SW480 (cell line): ENCODE measurements at regions not wholly inside any gene's neighbourhood (a gene's known extent, or its start where the extent isn't known, plus 50 kb on each side); places are given as distances from the start of the nearest gene placed in this dataset.
"Not testable (repeated sequence)": the region's sequence is repeated elsewhere in the genome, so short reads cannot be mapped to it uniquely, and the experiment has no call there.

Experiments
- DNase-seq: peaks from one replicate; pipeline ENCODE4 v3.0.0-alpha.2; 2016; ENCODE audit warnings: low spot score

- DNase-seq: no peak
These were observed 396.7 kb downstream of the THBS2 start for GRCh38 chr6:168856914-168857313.

GRCh38 chr6:168852376-168852884 is 401.2 kb downstream of the THBS2 start:
- DNase-seq: no peak

- no peak for DNase-seq
These were observed 401.9 kb downstream of the THBS2 start for GRCh38 chr6:168851460-168852375.

DNA sequence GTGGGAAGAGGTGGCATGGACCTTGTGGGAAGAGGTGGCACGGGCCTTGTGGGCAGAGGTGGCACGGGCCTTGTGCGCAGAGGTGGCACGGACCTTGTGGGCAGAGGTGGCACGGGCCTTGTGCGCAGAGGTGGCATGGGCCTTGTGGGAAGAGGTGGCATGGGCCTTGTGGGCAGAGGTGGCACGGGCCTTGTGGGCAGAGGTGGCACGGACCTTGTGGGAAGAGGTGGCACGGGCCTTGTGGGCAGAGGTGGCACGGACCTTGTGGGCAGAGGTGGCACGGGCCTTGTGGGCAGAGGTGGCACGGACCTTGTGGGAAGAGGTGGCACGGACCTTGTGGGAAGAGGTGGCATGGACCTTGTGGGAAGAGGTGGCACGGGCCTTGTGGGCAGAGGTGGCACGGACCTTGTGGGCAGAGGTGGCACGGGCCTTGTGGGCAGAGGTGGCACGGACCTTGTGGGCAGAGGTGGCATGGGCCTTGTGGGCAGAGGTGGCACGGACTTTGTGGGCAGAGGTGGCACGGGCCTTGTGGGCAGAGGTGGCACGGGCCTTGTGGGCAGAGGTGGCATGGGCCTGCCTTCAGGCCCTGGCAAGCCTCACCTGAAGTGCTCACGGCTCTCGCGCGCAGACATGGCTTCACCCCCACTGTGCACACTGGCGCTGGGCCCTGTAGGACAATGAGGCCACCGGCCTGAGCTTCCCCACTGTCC is 403.5 kb downstream of the THBS2 start:
- DNase-seq: not testable (repeated sequence)

GRCh38 chr6:168849459-168849858 is 404.2 kb downstream of the THBS2 start:
- no peak for DNase-seq

GRCh38 chr6:168848797-168849196 is 404.8 kb downstream of the THBS2 start:
- DNase-seq: no peak

DNA sequence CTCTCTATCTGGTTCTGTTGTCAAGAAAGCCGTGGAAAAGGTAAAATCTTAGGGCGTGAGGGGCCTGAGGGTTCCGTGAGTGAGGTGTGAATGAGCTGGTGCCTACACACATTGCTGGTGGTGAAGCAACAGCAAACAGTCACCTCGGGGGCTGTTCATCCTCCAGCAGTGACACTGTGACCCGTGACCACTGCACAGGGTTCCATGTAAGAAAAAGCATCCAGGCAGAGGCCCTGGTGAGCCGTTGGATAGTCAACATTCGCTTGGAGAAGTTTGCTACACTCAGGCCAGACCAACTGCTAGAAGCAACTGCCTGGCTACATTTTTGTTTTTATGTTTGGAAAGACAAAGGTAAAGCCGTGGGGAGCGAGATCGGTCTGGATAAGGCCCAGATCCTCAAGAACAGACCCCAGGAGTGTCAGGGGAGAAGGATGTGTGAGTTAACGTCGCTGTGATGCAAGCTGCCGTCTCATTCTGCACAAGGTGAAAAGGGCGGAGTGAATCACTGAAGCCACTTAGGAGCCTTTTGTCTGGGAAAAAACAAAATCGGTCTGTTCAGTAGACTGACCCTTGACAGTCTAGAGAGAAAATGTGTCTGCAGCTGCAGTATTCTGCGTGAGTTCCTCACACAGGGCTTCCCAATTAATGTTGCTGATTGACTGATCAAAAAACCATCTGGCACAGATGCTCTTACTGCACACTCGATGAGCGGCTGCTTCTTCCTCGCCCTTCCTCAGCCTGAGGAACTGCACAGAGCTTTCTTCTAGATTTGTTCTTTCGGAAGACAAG is 404.0 kb downstream of the SMOC2 start:
- no peak for DNase-seq

- not testable (repeated sequence) for DNase-seq
These were observed 401.7 kb downstream of the SMOC2 start for GRCh38 chr6:168842632-168843212.

DNA sequence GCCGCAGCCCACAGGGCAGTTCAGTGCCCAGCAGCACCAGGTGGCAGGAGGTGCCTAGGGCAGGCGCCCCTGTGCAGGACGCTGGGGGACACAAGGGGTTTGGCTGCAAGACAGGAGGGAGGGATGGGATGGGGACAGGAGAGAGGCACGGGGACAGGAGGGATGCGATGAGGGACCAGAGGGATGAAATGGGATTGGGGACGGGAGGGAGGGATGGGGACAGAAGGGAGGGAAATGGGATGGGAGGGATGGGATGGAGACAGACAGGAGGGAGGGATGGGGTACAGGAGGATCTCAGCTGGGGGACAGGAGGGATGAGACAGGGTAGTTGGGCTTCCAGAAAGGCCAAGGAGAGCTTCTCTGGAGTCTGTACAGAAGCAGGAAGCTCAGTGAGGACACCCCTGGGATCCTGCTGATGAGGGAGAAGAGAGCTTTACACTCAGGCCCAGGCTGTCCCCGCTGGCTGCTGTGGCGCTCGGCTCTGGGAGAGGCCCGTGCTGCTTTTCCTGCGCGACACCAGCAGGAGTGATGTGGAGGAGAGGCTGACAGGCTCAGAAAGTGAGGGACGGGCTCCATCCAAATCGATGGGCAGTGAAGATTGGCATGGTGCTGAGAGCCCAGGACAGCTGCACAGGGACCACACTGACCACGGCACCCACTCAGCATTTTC is 400.8 kb downstream of the SMOC2 start:
- no peak for DNase-seq

GRCh38 chr6:168840932-168841331 is 399.9 kb downstream of the SMOC2 start:
- DNase-seq: not testable (repeated sequence)

DNA sequence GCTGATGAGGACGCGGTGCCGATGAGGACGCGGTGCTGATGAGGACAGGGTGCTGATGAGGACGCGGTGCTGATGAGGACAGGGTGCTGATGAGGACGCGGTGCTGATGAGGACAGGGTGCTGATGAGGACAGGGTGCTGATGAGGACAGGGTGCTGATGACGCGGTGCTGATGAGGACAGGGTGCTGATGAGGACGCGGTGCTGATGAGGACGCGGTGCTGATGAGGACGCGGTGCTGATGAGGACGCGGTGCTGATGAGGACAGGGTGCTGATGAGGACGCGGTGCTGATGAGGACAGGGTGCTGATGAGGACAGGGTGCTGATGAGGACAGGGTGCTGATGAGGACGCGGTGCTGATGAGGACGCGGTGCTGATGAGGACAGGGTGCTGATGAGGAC is 399.3 kb downstream of the SMOC2 start:
- DNase-seq: not testable (repeated sequence)

- DNase-seq: no peak
These were observed 397.0 kb downstream of the SMOC2 start for GRCh38 chr6:168838037-168838399.

DNA sequence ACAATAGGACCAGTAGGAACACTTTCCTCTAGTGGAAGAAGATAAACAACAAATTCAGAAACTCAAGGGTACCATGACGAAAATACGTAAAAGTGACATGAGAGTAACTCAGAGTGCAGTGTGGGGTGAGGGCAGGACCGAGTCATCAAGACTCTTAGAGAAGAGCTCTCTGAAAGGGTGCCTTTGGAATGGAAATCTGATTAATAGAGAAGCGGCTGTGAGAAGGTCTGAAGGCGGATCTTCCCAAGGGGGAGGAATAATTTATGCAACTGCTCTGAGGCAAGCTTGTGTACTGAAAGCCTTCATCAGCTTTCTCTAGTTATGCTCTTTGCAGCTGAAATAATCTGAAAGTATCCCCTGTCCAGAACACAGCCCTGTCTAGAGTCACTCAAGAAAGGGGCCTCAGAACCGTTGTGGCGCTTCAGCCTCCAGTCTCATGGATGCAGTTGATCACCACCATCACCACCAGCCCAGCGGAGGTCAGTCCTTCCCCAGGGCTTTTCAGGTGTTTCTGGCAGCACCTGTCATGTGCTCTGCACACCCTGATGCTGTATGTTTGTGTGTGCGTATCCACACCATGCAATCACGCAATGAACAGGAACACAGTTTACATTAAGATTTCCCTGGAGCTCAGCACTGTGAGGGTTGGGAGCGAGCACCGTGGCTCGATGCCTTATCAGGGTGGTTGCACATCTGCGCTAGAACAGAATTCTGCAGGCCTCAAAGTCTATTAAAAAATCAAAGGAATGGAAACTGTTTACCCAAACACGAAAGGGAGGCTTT is 396.5 kb downstream of the SMOC2 start:
- no peak for DNase-seq

- DNase-seq: no peak
These were observed 395.0 kb downstream of the SMOC2 start for GRCh38 chr6:168835991-168836390.

GRCh38 chr6:168834801-168835200 is 393.8 kb downstream of the SMOC2 start:
- peak; percentile 83 for DNase-seq

DNA sequence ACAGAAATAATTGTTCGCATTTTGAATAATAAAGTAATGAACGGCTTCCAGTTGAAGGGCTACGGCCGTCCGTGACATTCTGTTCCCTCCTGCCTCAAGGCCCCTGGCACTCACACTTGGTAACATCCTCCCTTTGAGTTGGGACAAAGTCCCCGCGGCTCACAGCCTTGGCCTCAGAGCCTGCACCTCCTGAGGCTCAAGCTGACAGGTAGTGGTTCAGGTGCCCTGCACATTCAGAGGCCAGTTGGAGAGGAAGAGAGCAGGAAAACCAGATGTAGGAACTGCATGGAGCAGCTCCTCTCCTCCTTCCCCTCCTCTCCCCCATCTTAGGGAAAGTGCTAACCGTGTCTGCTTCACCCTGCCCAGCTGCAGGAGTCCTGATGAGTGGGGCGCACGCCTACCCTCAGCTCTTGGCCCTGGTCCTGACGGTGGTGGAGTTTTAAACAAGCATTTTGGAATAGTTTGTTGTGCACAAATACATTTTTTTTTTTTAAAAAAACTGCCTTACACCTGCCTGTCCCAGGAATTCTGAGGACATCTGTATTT is 393.1 kb downstream of the SMOC2 start:
- no peak for DNase-seq

DNA sequence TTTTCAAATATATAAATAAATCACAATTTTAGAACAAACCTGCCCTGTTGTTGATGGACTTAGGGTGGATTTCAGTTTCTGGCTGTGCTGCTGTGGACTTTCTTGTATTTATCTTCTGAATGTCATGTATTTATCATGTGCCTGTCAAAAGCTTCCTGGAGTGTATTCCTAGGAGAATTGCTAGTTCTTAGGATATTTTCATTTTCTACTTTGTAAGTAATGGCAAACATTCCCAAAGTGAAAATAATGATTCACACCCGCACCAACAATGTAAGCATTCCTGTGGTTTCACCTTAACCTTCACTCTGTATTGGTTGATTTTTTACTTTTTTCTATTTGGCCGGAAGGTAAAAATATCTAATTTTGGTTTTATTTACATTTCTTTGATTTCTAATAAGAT is 387.8 kb downstream of the SMOC2 start:
- no peak for DNase-seq

- no peak for DNase-seq
These were observed 387.1 kb downstream of the SMOC2 start for GRCh38 chr6:168828035-168828434.

GRCh38 chr6:168827586-168827871 is 386.5 kb downstream of the SMOC2 start:
- DNase-seq: no peak
